Stimulated activated CD4-positive, alpha-beta T cell treated with anti-CD3 and anti-CD28 coated beads, Interleukin-1b, Interleukin-23, amount 100 ng/mL, for 4 hours (primary cell): ENCODE measurements at regions not wholly inside any gene's neighbourhood (a gene's known extent, or its start where the extent isn't known, plus 50 kb on each side); places are given as distances from the start of the nearest gene placed in this dataset.

Source experiments
- DNase-seq, 2 donors: peaks; one replicate each; pipeline ENCODE4 v3.0.0-alpha.2; 2020; ENCODE audit warnings: low read depth in 2 of 2

- no peak for DNase-seq
These were observed 109.9 kb downstream of the AIPL1 start for GRCh38 chr17:6325051-6325450.

- no peak for DNase-seq
These were observed 111.1 kb downstream of the AIPL1 start for GRCh38 chr17:6323626-6324356.

- no peak for DNase-seq
These were observed 112.6 kb downstream of the AIPL1 start for GRCh38 chr17:6322316-6322715.

- DNase-seq = no peak
These were observed 120.6 kb downstream of the AIPL1 start for GRCh38 chr17:6314311-6314710.

- no peak for DNase-seq
These were observed 121.1 kb downstream of the AIPL1 start for GRCh38 chr17:6313835-6314234.

GRCh38 chr17:6306820-6307219 lies 128.1 kb downstream of the AIPL1 start:
- DNase-seq = no peak

- DNase-seq = no peak
These were observed 129.1 kb downstream of the AIPL1 start for GRCh38 chr17:6305613-6306360.

GRCh38 chr17:6304894-6305612 lies 129.9 kb downstream of the AIPL1 start:
- no peak for DNase-seq

GRCh38 chr17:6303664-6304063 lies 131.3 kb downstream of the AIPL1 start:
- peak in 1 of 2 donors; percentile 3 for DNase-seq

GRCh38 chr17:6299275-6299674 lies 135.6 kb downstream of the AIPL1 start:
- no peak for DNase-seq

GRCh38 chr17:6297960-6298359 lies 137.0 kb downstream of the AIPL1 start:
- no peak for DNase-seq

- no peak for DNase-seq
These were observed 137.8 kb downstream of the AIPL1 start for GRCh38 chr17:6297119-6297518.

- no peak for DNase-seq
These were observed 144.3 kb downstream of the AIPL1 start for GRCh38 chr17:6290488-6291196.

- DNase-seq = no peak
These were observed 148.7 kb downstream of the AIPL1 start for GRCh38 chr17:6286233-6286632.

GRCh38 chr17:6285486-6285885 lies 149.4 kb downstream of the AIPL1 start:
- no peak for DNase-seq

- DNase-seq = no peak
These were observed 155.3 kb downstream of the AIPL1 start for GRCh38 chr17:6279659-6280058.

- DNase-seq = no peak
These were observed 156.5 kb downstream of the AIPL1 start for GRCh38 chr17:6278376-6278775.

GRCh38 chr17:6276711-6277110 lies 158.2 kb downstream of the AIPL1 start:
- DNase-seq = no peak

- no peak for DNase-seq
These were observed 160.6 kb downstream of the AIPL1 start for GRCh38 chr17:6274310-6274709.

GRCh38 chr17:6269478-6269877 lies 165.4 kb downstream of the AIPL1 start:
- DNase-seq = peak in 1 of 2 donors; percentile 9

- no peak for DNase-seq
These were observed 173.5 kb downstream of the AIPL1 start for GRCh38 chr17:6261466-6261865.

GRCh38 chr17:6259899-6260298 lies 175.0 kb downstream of the AIPL1 start:
- DNase-seq = no peak
